Thoracic aorta (tissue), 2 donors: ENCODE measurements at regions not wholly inside any gene's neighbourhood (a gene's known extent, or its start where the extent isn't known, plus 50 kb on each side); places are given as distances from the start of the nearest gene placed in this dataset.

Source experiments
- ATAC-seq: fragments of 150-250 bp; one replicate; pipeline ENCODE4 v1.8.0; 2017; ENCODE audit warnings: low read depth; ENCODE audit not compliant: insufficient number of reproducible peaks, low FRiP score
- DNase-seq: peaks from one replicate; pipeline ENCODE4 v3.0.0-alpha.2; 2020; ENCODE audit warnings: low spot score
- H3K27ac ChIP-seq, 2 donors: fragments of 200-600 bp; sonication (generic); 1 replicate in 1 of 2; 2 replicates in 1 of 2; pipeline ENCODE4 v1.5.1; 2016; ENCODE audit warnings: mild to moderate bottlenecking in 2 of 2, moderate library complexity in 2 of 2
- H3K27me3 ChIP-seq: fragments of 200-600 bp; sonication (generic); replicated peaks from 2 replicates; pipeline ENCODE4 v1.6.0; 2016; ENCODE audit warnings: mild to moderate bottlenecking; ENCODE audit not compliant: insufficient read depth
- H3K36me3 ChIP-seq: fragments of 200-600 bp; sonication (generic); one replicate; pipeline ENCODE4 v1.5.1; 2016
- H3K4me1 ChIP-seq, 2 donors: fragments of 200-600 bp; sonication (generic); 1 replicate in 1 of 2; 2 replicates in 1 of 2; pipeline versions ENCODE4 v1.5.1 to v1.6.0; 2016; ENCODE audit warnings: low read depth in 2 of 2, mild to moderate bottlenecking in 1 of 2; ENCODE audit not compliant: control insufficient read depth in 1 of 2
- H3K4me3 ChIP-seq: fragments of 200-600 bp; sonication (generic); 2 replicates; pipeline ENCODE4 v1.5.1; 2016; ENCODE audit warnings: mild to moderate bottlenecking
- H3K9me3 ChIP-seq: fragments of 200-600 bp; sonication (generic); 2 replicates; pipeline ENCODE4 v1.5.1; 2016
- CTCF ChIP-seq: fragments of 200-600 bp; sonication (generic); IDR thresholded peaks from one replicate; pipeline ENCODE4 v1.5.1; 2019; ENCODE audit warnings: antibody characterized with exemption

- no peak overlapping the region for H3K27ac ChIP-seq
- H3K9me3 ChIP-seq, result no peaks in the 10 kb centered on the region
- no peak for TF ChIP-seq CTCF
- ATAC-seq (no peak), DNase-seq (no peak)
- H3K4me1 ChIP-seq, result no peaks in the 10 kb centered on the region
- no peaks in the 10 kb centered on the region for H3K27me3 ChIP-seq
- no peaks in the 10 kb centered on the region for H3K36me3 ChIP-seq
- no peak overlapping the region for H3K4me3 ChIP-seq
Measured at GRCh38 chr9:31251386-31251785, 1133.1 kb upstream of the ACO1 start.

GRCh38 chr9:31253800-31254762 is 1130.4 kb upstream of the ACO1 start:
- DNase-seq (no peak), ATAC-seq (no peak)
- Histone ChIP-seq H3K27me3 (no peaks in the 10 kb centered on the region), H3K27ac (no peak overlapping the region), H3K9me3 (no peaks in the 10 kb centered on the region), H3K4me1 (no peaks in the 10 kb centered on the region), H3K4me3 (no peak overlapping the region), H3K36me3 (no peaks in the 10 kb centered on the region)
- no peak for TF ChIP-seq CTCF

- ATAC-seq (no peak), DNase-seq (no peak)
- Histone ChIP-seq H3K27ac (no peak overlapping the region), H3K4me3 (no peak overlapping the region), H3K4me1 (no peaks in the 10 kb centered on the region), H3K36me3 (no peaks in the 10 kb centered on the region), H3K9me3 (no peaks in the 10 kb centered on the region), H3K27me3 (no peaks in the 10 kb centered on the region)
- no peak for TF ChIP-seq CTCF
Measured at GRCh38 chr9:31255211-31255610, 1129.2 kb upstream of the ACO1 start.

DNA sequence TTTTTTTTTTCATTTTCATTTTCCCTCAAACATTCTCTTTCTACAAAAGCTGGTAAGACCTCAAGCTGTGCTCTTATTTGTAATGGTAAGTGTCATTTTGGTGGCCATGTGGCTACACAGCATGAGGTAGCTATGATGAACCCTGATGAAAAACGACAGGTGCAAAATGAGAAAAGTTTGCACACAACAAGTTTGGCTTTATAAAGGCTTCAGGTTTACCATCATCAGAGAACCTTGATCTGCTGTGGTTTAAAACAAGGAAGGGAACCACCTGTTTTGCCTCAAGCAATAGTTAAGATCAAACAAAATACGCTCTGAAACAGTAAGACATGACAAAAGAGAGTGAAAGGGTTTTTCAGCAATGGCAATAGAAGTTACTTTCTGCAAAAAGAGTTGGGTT is 1124.6 kb upstream of the ACO1 start:
- Histone ChIP-seq H3K4me1 (no peaks in the 10 kb centered on the region), H3K27ac (no peak overlapping the region), H3K4me3 (no peak overlapping the region), H3K27me3 (no peaks in the 10 kb centered on the region), H3K36me3 (no peaks in the 10 kb centered on the region), H3K9me3 (no peaks in the 10 kb centered on the region)
- ATAC-seq (no peak), DNase-seq (no peak)
- TF ChIP-seq CTCF, result no peak

GRCh38 chr9:31272456-31273295 is 1111.8 kb upstream of the ACO1 start:
- no peaks in the 10 kb centered on the region for H3K36me3 ChIP-seq
- H3K27ac ChIP-seq, result no peak overlapping the region
- no peaks in the 10 kb centered on the region for H3K9me3 ChIP-seq
- no peaks in the 10 kb centered on the region for H3K4me1 ChIP-seq
- no peak for TF ChIP-seq CTCF
- ATAC-seq (no peak), DNase-seq (no peak)
- no peaks in the 10 kb centered on the region for H3K27me3 ChIP-seq
- no peak overlapping the region for H3K4me3 ChIP-seq
